ENCODE measurements at regions not wholly inside any gene's neighbourhood (a gene's known extent, or its start where the extent isn't known, plus 50 kb on each side); places are given as distances from the start of the nearest gene placed in this dataset.

DNA sequence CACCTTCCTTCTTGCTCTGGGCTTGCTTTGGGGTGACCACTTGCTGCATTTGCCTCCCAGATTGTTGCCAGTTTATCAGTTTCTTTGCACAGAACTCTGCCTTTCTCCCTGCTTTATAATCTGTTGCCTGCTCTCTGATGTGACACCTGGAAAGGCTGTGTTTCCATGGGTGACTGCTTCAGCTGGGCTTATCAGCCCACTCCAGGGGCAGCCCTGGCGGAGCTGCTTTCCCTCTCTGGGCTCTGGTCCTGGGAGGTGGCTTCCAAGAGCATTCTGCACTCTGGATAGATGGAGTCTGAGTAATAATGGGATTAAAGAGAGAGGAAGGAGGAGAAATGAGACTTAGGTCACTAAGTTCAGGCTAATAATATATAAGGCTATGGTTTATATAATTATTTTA, 352.7 kb downstream of the TSN start:
- Histone ChIP-seq H3K9ac (ENCODE audit: insufficient read depth in 1 of 2, low read depth in 2 of 2, low read length in 2 of 2) (no peak overlapping the region), H3K27ac (ENCODE audit: extremely low read depth, low read depth, low read length) (no peak overlapping the region), H4K20me1 (replicated peaks; ENCODE audit: control insufficient read depth, insufficient read depth, low read length) (no peaks in the 10 kb centered on the region), H3K36me3 (ENCODE audit: control insufficient read depth, insufficient read depth, low read length) (no peaks in the 10 kb centered on the region), H3K4me1 (replicated peaks in 1 of 2; ENCODE audit: control insufficient read depth in 2 of 2, insufficient read depth in 2 of 2, low read length in 2 of 2) (no peaks in the 10 kb centered on the region), H2AFZ (ENCODE audit: low read depth, low read length) (no peak overlapping the region), H3K27me3 (ENCODE audit: control insufficient read depth in 2 of 2, insufficient read depth in 2 of 2, low read length in 2 of 2) (peaks cover 0 to 12% of the 10 kb centered on the region in 2 experiments; a peak in 1 of 5 replicates), H3K4me3 (no peak overlapping the region), H3K9me3 (replicated peaks; ENCODE audit: control insufficient read depth, insufficient read depth, low read depth, low read length) (no peaks in the 10 kb centered on the region), H3K4me2 (ENCODE audit: insufficient read depth, low read length) (no peak overlapping the region), H3K9me1 (ENCODE audit: control insufficient read depth, insufficient read depth, low read length) (no peaks in the 10 kb centered on the region), H3K79me2 (ENCODE audit: control insufficient read depth, insufficient read depth, low read length) (no peaks in the 10 kb centered on the region)
- BruUV-seq (replicated peaks): no TSS peak
- no peak for DNase-seq (ENCODE audit: extremely low read depth in 1 of 4, low spot score in 3 of 4)
- no peak for ATAC-seq
- ChIA-PET CTCF (ENCODE audit: low intra/inter-chr PET ratio) (no interaction called here), POLR2A (no interaction called here)
- no peak for FAIRE-seq
- in situ Hi-C loops (cut with MboI): no loop called here
- TF ChIP-seq SIN3B (IDR thresholded peaks at IDR 0.05; ENCODE audit: low read depth) (no peak), CBFA2T3 (IDR thresholded peaks at IDR 0.05) (peak; percentile 11; the same call in 1 of the 2 replicates)
- no CpG with 5 or more reads among the region's 1 CpG for WGBS (ENCODE audit: insufficient coverage, low coverage, missing lambda C conversion rate)
- intact Hi-C loops (cut with micrococcal nuclease): no loop called here

DNA sequence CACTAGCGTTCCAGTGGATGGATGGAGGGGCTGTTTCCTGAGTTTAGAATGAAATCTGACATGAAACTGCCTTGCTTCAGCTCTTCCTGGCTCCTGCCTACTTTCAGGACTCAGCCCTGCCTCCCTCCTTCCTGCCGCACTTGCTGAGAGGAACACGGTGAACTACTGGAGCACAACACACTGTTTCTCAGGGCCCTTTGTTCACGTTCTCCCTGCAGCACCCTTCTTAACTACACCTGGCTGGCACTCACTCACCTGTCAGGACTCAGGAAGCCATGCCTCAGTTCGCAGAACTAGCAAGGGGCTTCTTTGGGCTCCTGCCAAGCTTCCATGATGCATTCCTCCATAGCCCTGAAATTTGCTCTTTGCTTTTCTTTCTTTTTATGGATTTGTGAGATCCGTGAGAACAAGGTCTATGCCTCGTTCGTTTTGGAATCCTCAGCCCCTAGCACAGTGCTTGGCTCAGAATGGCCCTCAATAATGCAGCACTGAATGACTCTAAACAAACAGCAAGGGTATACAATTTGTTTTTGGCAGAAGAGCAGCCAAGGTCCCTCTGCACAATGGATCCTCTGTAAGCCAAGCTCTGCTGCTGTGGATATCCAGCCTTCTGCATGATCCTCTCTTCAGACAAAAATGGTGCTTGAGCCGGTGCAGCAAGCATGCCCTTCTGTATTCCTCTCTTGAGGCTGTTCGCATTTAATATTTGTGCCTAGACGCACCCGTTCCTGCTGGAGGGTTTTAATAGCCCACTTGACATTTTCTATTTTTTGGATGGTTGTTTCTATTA, 357.0 kb downstream of the TSN start:
- FAIRE-seq (no peak), DNase-seq (ENCODE audit: extremely low read depth in 1 of 4, low spot score in 3 of 4) (no peak), ATAC-seq (no peak)
- no peak overlapping the region for H3K27ac ChIP-seq (ENCODE audit: extremely low read depth, low read depth, low read length)
- no peak overlapping the region for H3K4me3 ChIP-seq
- H3K9me3 ChIP-seq (replicated peaks; ENCODE audit: control insufficient read depth, insufficient read depth, low read depth, low read length): no peaks in the 10 kb centered on the region
- no peaks in the 10 kb centered on the region for H3K9me1 ChIP-seq (ENCODE audit: control insufficient read depth, insufficient read depth, low read length)
- in situ Hi-C loops (cut with MboI): no loop called here
- no peaks in the 10 kb centered on the region for H3K79me2 ChIP-seq (ENCODE audit: control insufficient read depth, insufficient read depth, low read length)
- 7% methylated on average over 12 of the region's 12 CpGs for whole genome bisulfite sequencing (ENCODE audit: insufficient coverage, low coverage, missing lambda C conversion rate)
- H3K9ac ChIP-seq (ENCODE audit: insufficient read depth in 1 of 2, low read depth in 2 of 2, low read length in 2 of 2): no peak overlapping the region
- H4K20me1 ChIP-seq (replicated peaks; ENCODE audit: control insufficient read depth, insufficient read depth, low read length): no peaks in the 10 kb centered on the region
- H3K4me1 ChIP-seq (replicated peaks in 1 of 2; ENCODE audit: control insufficient read depth in 2 of 2, insufficient read depth in 2 of 2, low read length in 2 of 2): no peaks in the 10 kb centered on the region
- no TSS peak for BruUV-seq (replicated peaks)
- no peaks in the 10 kb centered on the region for H3K36me3 ChIP-seq (ENCODE audit: control insufficient read depth, insufficient read depth, low read length)
- TF ChIP-seq SLC30A9 (CRISPR knock-in tag; IDR thresholded peaks at IDR 0.05): no peak
- TF ChIP-seq, protein P1, sequence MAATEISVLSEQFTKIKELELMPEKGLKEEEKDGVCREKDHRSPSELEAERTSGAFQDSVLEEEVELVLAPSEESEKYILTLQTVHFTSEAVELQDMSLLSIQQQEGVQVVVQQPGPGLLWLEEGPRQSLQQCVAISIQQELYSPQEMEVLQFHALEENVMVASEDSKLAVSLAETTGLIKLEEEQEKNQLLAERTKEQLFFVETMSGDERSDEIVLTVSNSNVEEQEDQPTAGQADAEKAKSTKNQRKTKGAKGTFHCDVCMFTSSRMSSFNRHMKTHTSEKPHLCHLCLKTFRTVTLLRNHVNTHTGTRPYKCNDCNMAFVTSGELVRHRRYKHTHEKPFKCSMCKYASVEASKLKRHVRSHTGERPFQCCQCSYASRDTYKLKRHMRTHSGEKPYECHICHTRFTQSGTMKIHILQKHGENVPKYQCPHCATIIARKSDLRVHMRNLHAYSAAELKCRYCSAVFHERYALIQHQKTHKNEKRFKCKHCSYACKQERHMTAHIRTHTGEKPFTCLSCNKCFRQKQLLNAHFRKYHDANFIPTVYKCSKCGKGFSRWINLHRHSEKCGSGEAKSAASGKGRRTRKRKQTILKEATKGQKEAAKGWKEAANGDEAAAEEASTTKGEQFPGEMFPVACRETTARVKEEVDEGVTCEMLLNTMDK (IDR thresholded peaks at IDR 0.05; ENCODE audit: borderline replicate concordance, insufficient read depth, low read depth, low read length, poor library complexity, severe bottlenecking): no peak
- TF ChIP-seq ZNF445 (CRISPR knock-in tag; IDR thresholded peaks at IDR 0.05; ENCODE audit: low read depth): no peak
- TF ChIP-seq COPS2 (conservative IDR thresholded peaks at IDR 0.05): no peak
- no peak for TF ChIP-seq ZNF551 (CRISPR knock-in tag; IDR thresholded peaks at IDR 0.05)
- TF ChIP-seq NR2F6 (CRISPR knock-in tag; IDR thresholded peaks at IDR 0.05): no peak
- TF ChIP-seq NR0B1 (IDR thresholded peaks at IDR 0.05; ENCODE audit: partially characterized antibody): no peak
- TF ChIP-seq NCOA6 (IDR thresholded peaks at IDR 0.05): no peak
- TF ChIP-seq TBL1XR1 (IDR thresholded peaks at IDR 0.05; ENCODE audit: low read length in 2 of 2): no peak
- TF ChIP-seq RBM14 (IDR thresholded peaks at IDR 0.05; ENCODE audit: borderline replicate concordance, insufficient read depth, low read depth, low read length): no peak
- ChIA-PET CTCF (ENCODE audit: low intra/inter-chr PET ratio) (no interaction called here), POLR2A (interaction anchor here (0.6 kb wide), 1 partner anchor 196 kb away, joined by 3 read pairs; no protein-coding TSS in a partner anchor)
- intact Hi-C loops (cut with micrococcal nuclease): no loop called here
- H3K4me2 ChIP-seq (ENCODE audit: insufficient read depth, low read length): no peak overlapping the region
- no peak overlapping the region for H2AFZ ChIP-seq (ENCODE audit: low read depth, low read length)
- peaks cover 0 to 12% of the 10 kb centered on the region in 2 experiments; a peak in 1 of 5 replicates for H3K27me3 ChIP-seq (ENCODE audit: control insufficient read depth in 2 of 2, insufficient read depth in 2 of 2, low read length in 2 of 2)
